HuH-7.5 (cell line): ENCODE measurements at regions not wholly inside any gene's neighbourhood (a gene's known extent, or its start where the extent isn't known, plus 50 kb on each side); places are given as distances from the start of the nearest gene placed in this dataset.

Source experiments
- DNase-seq: peaks from one replicate; pipeline ENCODE4 v3.0.0; 2011; ENCODE audit warnings: low spot score

GRCh38 chr2:16018277-16019059 is 78.1 kb downstream of the MYCN start:
- DNase-seq = no peak

GRCh38 chr2:16016282-16016681 is 75.9 kb downstream of the MYCN start:
- no peak for DNase-seq

GRCh38 chr2:16015903-16016265 is 75.5 kb downstream of the MYCN start:
- DNase-seq = no peak

GRCh38 chr2:16015210-16015902 is 75.0 kb downstream of the MYCN start:
- DNase-seq = no peak

- no peak for DNase-seq
These were observed 74.5 kb downstream of the MYCN start for GRCh38 chr2:16014802-16015201.

GRCh38 chr2:16014041-16014787 is 73.9 kb downstream of the MYCN start:
- DNase-seq = no peak

GRCh38 chr2:16013359-16013911 is 73.1 kb downstream of the MYCN start:
- no peak for DNase-seq

GRCh38 chr2:16012626-16013358 is 72.4 kb downstream of the MYCN start:
- DNase-seq = no peak

GRCh38 chr2:16012029-16012596 is 71.8 kb downstream of the MYCN start:
- DNase-seq = no peak

- DNase-seq = no peak
These were observed 71.2 kb downstream of the MYCN start for GRCh38 chr2:16011621-16011960.

- DNase-seq = no peak
These were observed 70.7 kb downstream of the MYCN start for GRCh38 chr2:16010951-16011620.

- no peak for DNase-seq
These were observed 69.7 kb downstream of the MYCN start for GRCh38 chr2:16010011-16010410.

- DNase-seq = no peak
These were observed 69.2 kb downstream of the MYCN start for GRCh38 chr2:16009560-16009959.

GRCh38 chr2:16008856-16009255 is 68.5 kb downstream of the MYCN start:
- DNase-seq = no peak

- DNase-seq = no peak
These were observed 68.0 kb downstream of the MYCN start for GRCh38 chr2:16008331-16008850.

- no peak for DNase-seq
These were observed 67.0 kb downstream of the MYCN start for GRCh38 chr2:16007167-16007934.

GRCh38 chr2:16006537-16007166 is 66.3 kb downstream of the MYCN start:
- DNase-seq = no peak

- peak; percentile 28 for DNase-seq
These were observed 65.6 kb downstream of the MYCN start for GRCh38 chr2:16005816-16006536.

- no peak for DNase-seq
These were observed 65.0 kb downstream of the MYCN start for GRCh38 chr2:16005389-16005788.
